Breast epithelium (tissue), 3 donors: ENCODE measurements at regions not wholly inside any gene's neighbourhood (a gene's known extent, or its start where the extent isn't known, plus 50 kb on each side); places are given as distances from the start of the nearest gene placed in this dataset.

Source experiments
- POLR2A ChIP-seq: fragments of 450-650 bp; IDR thresholded peaks from one replicate; pipeline ENCODE4 v1.6.1; 2016; ENCODE audit warnings: antibody characterized with exemption, mild to moderate bottlenecking, moderate library complexity
- TF ChIP-seq, protein P1 (sequence below), 3 donors: fragments of 450-650 bp; IDR thresholded peaks; one replicate each; pipeline ENCODE4 v1.5.1; 2016 to 2017; ENCODE audit warnings: antibody characterized with exemption in 3 of 3, mild to moderate bottlenecking in 3 of 3, moderate library complexity in 3 of 3

DNA sequence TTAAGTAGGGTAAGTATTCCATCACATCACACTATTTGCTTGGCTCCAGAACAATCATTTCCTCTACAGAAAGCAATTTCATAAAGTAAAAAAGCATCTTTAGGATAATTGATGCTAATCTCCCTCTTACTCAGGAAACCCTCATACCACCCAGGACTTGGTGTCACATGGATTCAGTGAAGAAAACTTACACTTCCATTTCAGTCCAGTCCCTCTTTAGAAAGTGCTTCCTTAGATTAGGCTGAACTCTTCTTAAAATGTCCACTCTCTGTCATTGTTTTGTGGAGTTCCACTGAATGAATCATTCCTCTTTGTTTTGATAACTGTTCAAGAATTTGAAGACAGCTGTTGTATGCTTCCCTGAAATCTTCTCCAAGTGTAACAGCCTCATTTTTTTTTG, 144.0 kb upstream of the ZNF462 start:
- no peak for TF ChIP-seq POLR2A
- TF ChIP-seq, protein P1, sequence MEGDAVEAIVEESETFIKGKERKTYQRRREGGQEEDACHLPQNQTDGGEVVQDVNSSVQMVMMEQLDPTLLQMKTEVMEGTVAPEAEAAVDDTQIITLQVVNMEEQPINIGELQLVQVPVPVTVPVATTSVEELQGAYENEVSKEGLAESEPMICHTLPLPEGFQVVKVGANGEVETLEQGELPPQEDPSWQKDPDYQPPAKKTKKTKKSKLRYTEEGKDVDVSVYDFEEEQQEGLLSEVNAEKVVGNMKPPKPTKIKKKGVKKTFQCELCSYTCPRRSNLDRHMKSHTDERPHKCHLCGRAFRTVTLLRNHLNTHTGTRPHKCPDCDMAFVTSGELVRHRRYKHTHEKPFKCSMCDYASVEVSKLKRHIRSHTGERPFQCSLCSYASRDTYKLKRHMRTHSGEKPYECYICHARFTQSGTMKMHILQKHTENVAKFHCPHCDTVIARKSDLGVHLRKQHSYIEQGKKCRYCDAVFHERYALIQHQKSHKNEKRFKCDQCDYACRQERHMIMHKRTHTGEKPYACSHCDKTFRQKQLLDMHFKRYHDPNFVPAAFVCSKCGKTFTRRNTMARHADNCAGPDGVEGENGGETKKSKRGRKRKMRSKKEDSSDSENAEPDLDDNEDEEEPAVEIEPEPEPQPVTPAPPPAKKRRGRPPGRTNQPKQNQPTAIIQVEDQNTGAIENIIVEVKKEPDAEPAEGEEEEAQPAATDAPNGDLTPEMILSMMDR (IDR thresholded peaks at IDR 0.05) = no peak
